PC-3 (cell line): ENCODE measurements at regions not wholly inside any gene's neighbourhood (a gene's known extent, or its start where the extent isn't known, plus 50 kb on each side); places are given as distances from the start of the nearest gene placed in this dataset.

Source experiments
- ATAC-seq: fragments of 200-7000 bp; cut with Tn5 transposase; 2 replicates; pipeline ENCODE4 v1.9.1; 2020; ENCODE audit warnings: mild to moderate bottlenecking, moderate library complexity
- BruUV-seq: library from RNA; stranded (reverse); fragments of 400-500 nt; replicated peaks from 2 replicates; lab custom pipeline; 2021; lab: Mats Ljungman, UMichigan
- CTCF ChIA-PET: fragments of 300-600 bp; sonication (Branson Sonifier 250); formaldehyde crosslinking; loops from one replicate; lab custom pipeline; 2022; ENCODE audit warnings: antibody characterized with exemption; lab: Charles Lee
- POLR2A ChIA-PET: fragments of 300-600 bp; sonication (Branson Sonifier 250); formaldehyde crosslinking; loops from one replicate; lab custom pipeline; 2022; ENCODE audit warnings: antibody characterized with exemption; ENCODE audit not compliant: unreplicated experiment; lab: Charles Lee
- DNase-seq: peaks from one replicate; pipeline ENCODE4 v3.0.0-alpha.2; 2015
- H2AFZ ChIP-seq: fragments of 300-600 bp; sonication (generic); 2 replicates; pipeline ENCODE4 v1.6.0; 2016; ENCODE audit warnings: antibody characterized with exemption, low read length
- H3F3A ChIP-seq: fragments of 300-600 bp; sonication (generic); one replicate; pipeline ENCODE4 v1.6.0; 2017; ENCODE audit warnings: antibody characterized with exemption, low read length, control low read depth, mild to moderate bottlenecking; ENCODE audit not compliant: unreplicated experiment
- H3K27ac ChIP-seq: fragments of 300-600 bp; sonication (generic); 2 replicates; pipeline ENCODE4 v1.5.1; 2016; ENCODE audit warnings: mild to moderate bottlenecking, low read length
- H3K27me3 ChIP-seq: fragments of 300-600 bp; sonication (generic); 2 replicates; pipeline ENCODE4 v1.6.1; 2016; ENCODE audit warnings: low read length, mixed read lengths
- H3K36me3 ChIP-seq: fragments of 300-600 bp; sonication (generic); 2 replicates; pipeline ENCODE4 v1.6.1; 2016; ENCODE audit warnings: low read depth, mixed run types, low read length, mixed read lengths
- H3K4me1 ChIP-seq: fragments of 300-600 bp; sonication (generic); 2 replicates; pipeline ENCODE4 v1.5.1; 2016; ENCODE audit warnings: low read length; ENCODE audit not compliant: insufficient read depth
- H3K4me2 ChIP-seq: fragments of 300-600 bp; sonication (generic); 2 replicates; pipeline ENCODE4 v1.6.0; 2016; ENCODE audit warnings: low read length
- H3K4me3 ChIP-seq: fragments of 300-600 bp; sonication (generic); 2 replicates; pipeline ENCODE4 v1.5.1; 2016; ENCODE audit warnings: mild to moderate bottlenecking, low read length, mixed read lengths
- H3K79me2 ChIP-seq: fragments of 300-600 bp; sonication (generic); 2 replicates; pipeline ENCODE4 v1.6.1; 2017; ENCODE audit warnings: low read length, mixed read lengths
- H3K9ac ChIP-seq: fragments of 300-600 bp; sonication (generic); 2 replicates; pipeline ENCODE4 v1.6.0; 2016; ENCODE audit warnings: mild to moderate bottlenecking, low read length
- H3K9me2 ChIP-seq: fragments of 300-600 bp; sonication (generic); replicated peaks from 2 replicates; pipeline ENCODE4 v1.6.1; 2016; ENCODE audit warnings: mixed run types, low read length, mixed read lengths
- H3K9me3 ChIP-seq: fragments of 300-600 bp; sonication (generic); 2 replicates; pipeline ENCODE4 v1.6.1; 2016; ENCODE audit warnings: low read length, mixed read lengths
- H4K20me1 ChIP-seq: fragments of 300-600 bp; sonication (generic); 2 replicates; pipeline ENCODE4 v1.6.1; 2016; ENCODE audit warnings: low read length, mixed read lengths
- EZH2 ChIP-seq: fragments of 300-600 bp; sonication (generic); IDR thresholded peaks from one replicate; pipeline ENCODE4 v1.6.1; 2017; ENCODE audit warnings: antibody characterized with exemption, mild to moderate bottlenecking, low read length; ENCODE audit not compliant: unreplicated experiment
- EZH2phosphoT487 ChIP-seq: fragments of 300-600 bp; sonication (generic); IDR thresholded peaks from 2 replicates; pipeline ENCODE4 v1.6.1; 2018; ENCODE audit warnings: mild to moderate bottlenecking, antibody characterized with exemption, low read length, borderline replicate concordance
- intact Hi-C: fragments of 100-400 bp; cut with micrococcal nuclease; formaldehyde crosslinking; loops from 2 replicates; pipeline ENCODE4 v1.9.0; 2023
- TF ChIP-seq, protein P1 (sequence below): fragments of 300-600 bp; sonication (generic); conservative IDR thresholded peaks from 2 replicates; pipeline ENCODE4 v1.5.1; 2017; ENCODE audit warnings: antibody characterized with exemption, low read depth, mild to moderate bottlenecking, low read length

DNA sequence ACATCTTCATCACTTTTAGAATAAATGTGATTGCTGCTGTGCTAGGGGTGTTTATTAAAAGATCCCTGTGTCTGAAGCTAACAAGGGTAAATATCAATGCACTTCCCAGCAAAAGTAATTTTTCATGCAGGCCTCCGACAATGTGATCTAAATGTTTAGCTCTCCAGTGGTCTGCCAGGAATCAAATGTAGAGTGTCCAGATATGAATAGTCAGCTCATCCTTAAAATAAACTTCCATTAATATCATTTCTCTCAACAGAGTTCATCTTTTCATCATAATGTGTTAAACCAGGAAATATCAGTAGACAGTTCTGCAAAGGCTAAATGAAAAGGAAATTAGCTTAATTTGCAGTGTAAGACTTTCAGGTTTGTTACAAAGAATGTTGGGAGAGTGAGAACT lies 102.2 kb upstream of the EGFL6 start:
- POLR2A ChIA-PET = no interaction called here
- intact Hi-C loops = no loop called here
- no TSS peak for BruUV-seq
- Histone ChIP-seq H3K4me2 (no peak overlapping the region), H3K79me2 (no peaks in the 10 kb centered on the region), H3K4me3 (no peak overlapping the region), H3K9me3 (no peaks in the 10 kb centered on the region), H3K36me3 (no peaks in the 10 kb centered on the region), H4K20me1 (no peaks in the 10 kb centered on the region), H3K9me2 (no peaks in the 10 kb centered on the region), H3K9ac (no peak overlapping the region), H3F3A (no peaks in the 10 kb centered on the region), H3K27me3 (no peaks in the 10 kb centered on the region), H3K4me1 (peaks cover 18% of the 10 kb centered on the region), H3K27ac (no peak overlapping the region), H2AFZ (no peak overlapping the region)
- CTCF ChIA-PET = no interaction called here
- ATAC-seq (no peak), DNase-seq (no peak)
- no peak for TF ChIP-seq EZH2phosphoT487
- TF ChIP-seq, protein P1, sequence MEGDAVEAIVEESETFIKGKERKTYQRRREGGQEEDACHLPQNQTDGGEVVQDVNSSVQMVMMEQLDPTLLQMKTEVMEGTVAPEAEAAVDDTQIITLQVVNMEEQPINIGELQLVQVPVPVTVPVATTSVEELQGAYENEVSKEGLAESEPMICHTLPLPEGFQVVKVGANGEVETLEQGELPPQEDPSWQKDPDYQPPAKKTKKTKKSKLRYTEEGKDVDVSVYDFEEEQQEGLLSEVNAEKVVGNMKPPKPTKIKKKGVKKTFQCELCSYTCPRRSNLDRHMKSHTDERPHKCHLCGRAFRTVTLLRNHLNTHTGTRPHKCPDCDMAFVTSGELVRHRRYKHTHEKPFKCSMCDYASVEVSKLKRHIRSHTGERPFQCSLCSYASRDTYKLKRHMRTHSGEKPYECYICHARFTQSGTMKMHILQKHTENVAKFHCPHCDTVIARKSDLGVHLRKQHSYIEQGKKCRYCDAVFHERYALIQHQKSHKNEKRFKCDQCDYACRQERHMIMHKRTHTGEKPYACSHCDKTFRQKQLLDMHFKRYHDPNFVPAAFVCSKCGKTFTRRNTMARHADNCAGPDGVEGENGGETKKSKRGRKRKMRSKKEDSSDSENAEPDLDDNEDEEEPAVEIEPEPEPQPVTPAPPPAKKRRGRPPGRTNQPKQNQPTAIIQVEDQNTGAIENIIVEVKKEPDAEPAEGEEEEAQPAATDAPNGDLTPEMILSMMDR = no peak
- no peak for TF ChIP-seq EZH2

DNA sequence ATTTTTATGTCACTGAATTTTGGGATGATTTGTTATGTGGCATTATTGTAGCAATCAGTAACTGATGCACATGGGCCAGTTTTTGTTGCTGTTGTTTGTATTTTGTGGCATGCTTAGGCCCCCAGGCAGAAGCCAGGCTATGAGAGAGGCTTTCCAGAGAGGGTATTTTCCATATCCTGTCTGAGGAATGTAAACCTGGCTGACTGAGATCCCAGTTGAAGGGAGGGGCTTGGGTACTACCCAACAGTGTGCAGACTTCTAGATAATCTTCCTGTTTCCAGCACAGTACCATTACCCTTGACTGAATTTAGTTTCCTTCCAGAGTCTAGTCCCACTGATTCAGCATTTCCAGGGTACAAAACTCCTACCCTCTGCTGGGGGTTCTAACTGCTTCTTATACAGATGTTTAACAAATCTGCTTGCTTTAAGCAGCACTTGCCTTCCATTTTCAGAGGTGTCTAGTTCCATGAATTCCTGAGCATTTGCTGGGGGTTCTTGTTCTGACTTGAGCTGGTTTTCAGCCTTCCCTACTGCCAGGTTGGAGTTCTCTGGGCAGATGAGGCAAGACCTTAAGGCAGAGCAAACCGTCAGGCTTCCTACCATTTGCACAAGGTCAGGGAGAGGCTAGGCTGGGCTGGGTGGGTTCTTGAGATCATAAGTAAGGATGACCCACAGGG lies 104.7 kb upstream of the EGFL6 start:
- H3K79me2 ChIP-seq = no peaks in the 10 kb centered on the region
- no peaks in the 10 kb centered on the region for H4K20me1 ChIP-seq
- H3K9ac ChIP-seq = no peak overlapping the region
- ATAC-seq (no peak), DNase-seq (peak; percentile 2)
- no peaks in the 10 kb centered on the region for H3K9me3 ChIP-seq
- H3K27ac ChIP-seq = no peak overlapping the region
- H3K27me3 ChIP-seq = no peaks in the 10 kb centered on the region
- TF ChIP-seq EZH2 (no peak), EZH2phosphoT487 (no peak)
- TF ChIP-seq, protein P1 = no peak
- H3K4me1 ChIP-seq = peaks cover 10% of the 10 kb centered on the region
- H3F3A ChIP-seq = no peaks in the 10 kb centered on the region
- H3K9me2 ChIP-seq = no peaks in the 10 kb centered on the region
- H3K4me2 ChIP-seq = no peak overlapping the region
- intact Hi-C loops = no loop called here
- H3K4me3 ChIP-seq = no peak overlapping the region
- ChIA-PET CTCF (no interaction called here), POLR2A (no interaction called here)
- no peaks in the 10 kb centered on the region for H3K36me3 ChIP-seq
- H2AFZ ChIP-seq = no peak overlapping the region
- BruUV-seq = no TSS peak

DNA sequence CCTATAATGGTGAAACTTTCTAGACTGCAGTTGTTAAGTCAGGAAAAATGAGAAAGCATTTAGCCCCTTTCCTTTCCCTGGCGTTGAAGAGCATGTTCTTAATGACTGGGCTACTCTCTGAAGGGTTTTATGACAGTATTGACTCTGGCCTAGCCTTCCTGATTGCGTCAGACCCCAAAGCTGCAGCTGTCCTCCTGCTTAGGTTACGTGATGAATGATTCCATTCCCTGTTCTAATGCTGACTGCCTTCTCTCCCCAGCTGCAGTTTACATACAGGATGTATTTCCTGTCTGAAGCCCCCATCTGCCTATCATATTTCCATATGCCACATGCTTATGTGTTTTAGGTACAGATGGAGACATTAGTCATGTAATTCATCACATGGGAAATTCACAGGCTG lies 105.8 kb upstream of the EGFL6 start:
- no peaks in the 10 kb centered on the region for H3K27me3 ChIP-seq
- ATAC-seq = no peak
- ChIA-PET CTCF (no interaction called here), POLR2A (no interaction called here)
- no peak overlapping the region for H2AFZ ChIP-seq
- H3K4me2 ChIP-seq = no peak overlapping the region
- peak; percentile 49 for DNase-seq
- H3K79me2 ChIP-seq = no peaks in the 10 kb centered on the region
- H3K9me3 ChIP-seq = no peaks in the 10 kb centered on the region
- intact Hi-C loops = no loop called here
- no peaks in the 10 kb centered on the region for H3K9me2 ChIP-seq
- H3K27ac ChIP-seq = peak overlapping the region; percentile 43
- peaks cover 10% of the 10 kb centered on the region for H3K4me1 ChIP-seq
- H3K36me3 ChIP-seq = no peaks in the 10 kb centered on the region
- H3F3A ChIP-seq = no peaks in the 10 kb centered on the region
- no peak overlapping the region for H3K4me3 ChIP-seq
- BruUV-seq = no TSS peak
- H4K20me1 ChIP-seq = no peaks in the 10 kb centered on the region
- no peak overlapping the region for H3K9ac ChIP-seq
- no peak for TF ChIP-seq EZH2phosphoT487
- TF ChIP-seq, protein P1 = no peak
- no peak for TF ChIP-seq EZH2
